Esophagus muscularis mucosa (tissue), 4 donors: ENCODE measurements at regions not wholly inside any gene's neighbourhood (a gene's known extent, or its start where the extent isn't known, plus 50 kb on each side); places are given as distances from the start of the nearest gene placed in this dataset.

Source experiments
- DNase-seq: peaks from one replicate; pipeline ENCODE4 v3.0.0-alpha.2; 2017; ENCODE audit errors: extremely low spot score
- H3K27ac ChIP-seq, 4 donors: fragments of 200-600 bp; sonication (generic); replicated peaks in 1 of 4; 1 replicate in 3 of 4; 2 replicates in 1 of 4; pipeline ENCODE4 v1.5.1; 2016 to 2019; ENCODE audit warnings: mild to moderate bottlenecking in 1 of 4
- H3K27me3 ChIP-seq, 4 donors: fragments of 200-600 bp; sonication (generic); one replicate each; pipeline versions ENCODE4 v1.5.1 to v1.6.0; 2016 to 2019
- H3K36me3 ChIP-seq, 4 donors: fragments of 200-600 bp; sonication (generic); one replicate each; pipeline ENCODE4 v1.5.1; 2016 to 2019
- H3K4me1 ChIP-seq, 4 donors: fragments of 200-600 bp; sonication (generic); one replicate each; pipeline ENCODE4 v1.5.1; 2016 to 2019
- H3K4me3 ChIP-seq, 4 donors: fragments of 200-600 bp; sonication (generic); 1 replicate in 2 of 4; 2 replicates in 2 of 4; pipeline ENCODE4 v1.5.1; 2016 to 2019; ENCODE audit warnings: mild to moderate bottlenecking in 4 of 4, moderate library complexity in 1 of 4
- H3K9me3 ChIP-seq, 4 donors: fragments of 200-600 bp; sonication (generic); 1 replicate in 3 of 4; 2 replicates in 1 of 4; pipeline ENCODE4 v1.5.1; 2016 to 2019
- CTCF ChIP-seq, 3 experiments: fragments of 200-600 bp in 2 of 3; fragments of 450-650 bp in 1 of 3; sonication (generic) in 2 of 3; IDR thresholded peaks; one replicate each; pipeline ENCODE4 v1.5.1; 2017 to 2019; ENCODE audit warnings: antibody characterized with exemption in 3 of 3, mild to moderate bottlenecking in 2 of 3, moderate library complexity in 1 of 3
- EP300 ChIP-seq: sonication (generic); formaldehyde crosslinking; IDR thresholded peaks from one replicate; pipeline ENCODE4 v1.6.1; 2017; ENCODE audit warnings: antibody characterized with exemption
- POLR2A ChIP-seq: fragments of 450-650 bp; IDR thresholded peaks from one replicate; pipeline ENCODE4 v1.6.1; 2017; ENCODE audit warnings: antibody characterized with exemption, moderate library complexity, mild to moderate bottlenecking, low read depth
- POLR2AphosphoS5 ChIP-seq, 2 donors: sonication (generic); formaldehyde crosslinking; IDR thresholded peaks; one replicate each; pipeline ENCODE4 v1.6.1; 2017; ENCODE audit warnings: antibody characterized with exemption in 2 of 2
- WGBS: methylation state at CpG from one replicate; pipeline ENCODE4 v1.1.5; 2018; 5-methylcytosine and 5-hydroxymethylcytosine counted together
- intact Hi-C: fragments of 100-400 bp; cut with DNase I; formaldehyde crosslinking; loops from one replicate; pipeline ENCODE4 v1.15.1; 2023

GRCh38 chr4:19194672-19195071, 1057.0 kb upstream of the SLIT2 start:
- no peak for DNase-seq
- WGBS: 59% methylated on average over 3 of the region's 3 CpGs
- H3K27ac ChIP-seq: no peak overlapping the region
- H3K27me3 ChIP-seq: no peaks in the 10 kb centered on the region
- TF ChIP-seq CTCF (IDR thresholded peaks at IDR 0.05) (no peak), POLR2A (no peak), POLR2AphosphoS5 (IDR thresholded peaks at IDR 0.05) (no peak), EP300 (no peak)
- H3K4me1 ChIP-seq: no peaks in the 10 kb centered on the region
- no peaks in the 10 kb centered on the region for H3K36me3 ChIP-seq
- H3K9me3 ChIP-seq: no peaks in the 10 kb centered on the region
- no peak overlapping the region for H3K4me3 ChIP-seq
- intact Hi-C loops: no loop called here

DNA sequence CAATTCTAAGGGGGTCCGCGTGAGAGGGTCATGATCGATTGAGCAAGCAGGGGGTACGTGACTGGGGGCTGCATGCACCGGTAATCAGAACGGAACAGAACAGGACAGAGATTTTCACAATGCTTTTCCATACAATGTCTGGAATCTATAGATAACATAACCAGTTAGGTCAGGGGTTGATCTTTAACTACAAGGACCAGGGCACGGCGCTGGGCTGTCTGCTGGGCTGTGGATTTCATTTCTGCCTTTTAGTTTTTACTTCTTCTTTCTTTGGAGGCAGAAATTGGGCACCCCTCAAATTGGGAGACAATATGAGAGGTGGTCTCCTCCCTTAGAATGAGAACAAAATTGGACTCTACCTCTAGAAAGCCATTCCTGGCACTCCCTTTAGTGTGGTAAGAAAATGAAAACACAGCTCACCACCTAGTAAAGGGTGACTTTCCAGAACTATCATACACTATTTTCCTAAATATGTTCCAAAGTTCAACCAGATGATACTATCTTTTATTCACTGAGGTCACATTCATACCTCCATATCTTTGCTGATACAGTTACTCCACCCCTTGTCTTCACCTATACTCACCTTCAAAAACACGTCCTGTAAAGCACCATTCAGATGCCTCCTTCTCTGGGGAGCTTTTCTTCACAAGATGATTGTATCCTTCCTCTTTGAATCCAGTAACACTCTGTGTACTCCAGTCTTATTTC, 1058.3 kb upstream of the SLIT2 start:
- Histone ChIP-seq H3K9me3 (no peaks in the 10 kb centered on the region), H3K27ac (no peak overlapping the region), H3K36me3 (no peaks in the 10 kb centered on the region), H3K27me3 (no peaks in the 10 kb centered on the region), H3K4me1 (no peaks in the 10 kb centered on the region), H3K4me3 (no peak overlapping the region)
- 91% methylated on average over 9 of the region's 9 CpGs for WGBS
- DNase-seq: no peak
- TF ChIP-seq POLR2AphosphoS5 (IDR thresholded peaks at IDR 0.05) (no peak), EP300 (no peak), POLR2A (no peak), CTCF (IDR thresholded peaks at IDR 0.05) (no peak)
- intact Hi-C loops: no loop called here

DNA sequence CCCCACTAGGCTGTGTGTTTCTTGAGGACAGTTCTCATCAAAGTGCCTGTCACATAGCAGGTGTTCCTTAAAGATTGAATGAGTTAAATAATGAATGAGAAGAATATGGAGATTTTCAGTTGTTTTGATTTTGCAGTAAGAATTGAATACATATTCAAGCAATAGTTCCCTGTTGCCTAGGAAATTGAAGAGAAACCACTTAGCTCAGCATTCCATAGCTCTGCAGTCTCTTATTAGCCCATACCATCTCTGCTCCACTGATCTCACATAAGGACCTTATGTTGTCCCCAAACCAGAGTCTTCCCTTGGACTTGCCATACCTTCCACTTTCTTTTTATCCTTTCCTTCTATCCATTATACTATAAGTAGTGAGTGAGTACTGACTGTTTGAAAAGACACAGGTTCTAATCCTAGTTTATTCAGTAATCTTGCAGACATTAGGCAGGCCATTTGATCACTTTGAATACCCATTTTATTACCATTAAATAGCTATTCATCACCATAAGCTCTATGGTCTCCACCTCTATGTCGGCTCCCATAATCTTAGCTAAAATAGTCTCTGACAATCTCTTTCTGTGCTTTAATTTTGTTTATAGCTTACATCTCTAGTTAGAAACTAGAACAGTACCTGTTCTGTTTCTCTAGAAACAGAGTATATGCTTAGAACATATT, 1059.6 kb upstream of the SLIT2 start:
- Histone ChIP-seq H3K27ac (no peak overlapping the region), H3K9me3 (no peaks in the 10 kb centered on the region), H3K4me1 (no peaks in the 10 kb centered on the region), H3K4me3 (no peak overlapping the region), H3K27me3 (no peaks in the 10 kb centered on the region), H3K36me3 (no peaks in the 10 kb centered on the region)
- no peak for DNase-seq
- TF ChIP-seq POLR2AphosphoS5 (IDR thresholded peaks at IDR 0.05): no peak
- TF ChIP-seq CTCF (IDR thresholded peaks at IDR 0.05): no peak
- no peak for TF ChIP-seq EP300
- TF ChIP-seq POLR2A: no peak
- WGBS: 38% methylated on average over 1 of the region's 1 CpG
- intact Hi-C loops: no loop called here

DNA sequence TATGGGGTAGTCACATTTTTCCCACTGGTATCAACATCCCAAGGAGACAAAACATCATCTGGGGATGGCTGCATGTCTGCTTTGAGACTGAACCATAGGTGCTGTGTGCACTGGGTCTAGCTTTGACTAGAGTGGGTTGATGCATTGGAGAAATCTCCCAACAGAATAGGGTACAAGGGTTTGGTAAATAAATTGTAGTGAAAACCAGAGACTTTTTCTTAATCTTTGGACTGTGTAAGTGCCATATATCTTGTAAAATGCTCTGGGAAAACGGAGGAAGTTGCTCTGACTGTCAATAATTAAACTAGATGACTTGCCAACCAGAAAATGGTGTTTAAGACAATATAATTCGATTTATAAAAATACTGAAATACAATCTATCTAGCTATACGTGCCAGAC, 1064.0 kb upstream of the SLIT2 start:
- intact Hi-C loops: no loop called here
- no peak overlapping the region for H3K4me3 ChIP-seq
- no peaks in the 10 kb centered on the region for H3K36me3 ChIP-seq
- WGBS: 77% methylated on average over 3 of the region's 3 CpGs
- no peaks in the 10 kb centered on the region for H3K27me3 ChIP-seq
- no peaks in the 10 kb centered on the region for H3K9me3 ChIP-seq
- H3K4me1 ChIP-seq: no peaks in the 10 kb centered on the region
- DNase-seq: no peak
- TF ChIP-seq EP300: no peak
- TF ChIP-seq CTCF (IDR thresholded peaks at IDR 0.05): no peak
- TF ChIP-seq POLR2A: no peak
- TF ChIP-seq POLR2AphosphoS5 (IDR thresholded peaks at IDR 0.05): no peak
- no peak overlapping the region for H3K27ac ChIP-seq
